ENCODE measurements at regions not wholly inside any gene's neighbourhood (a gene's known extent, or its start where the extent isn't known, plus 50 kb on each side); places are given as distances from the start of the nearest gene placed in this dataset.

- no peak overlapping the region for H3K4me3 ChIP-seq (ENCODE audit: low read depth, low read length)
- TF ChIP-seq CTCF (IDR thresholded peaks at IDR 0.05; ENCODE audit: low read depth, low read length, missing control alignments), result no peak
- no peak for DNase-seq (ENCODE audit: low read depth)
Observed at GRCh38 chr18:25771796-25772195, 318.6 kb downstream of the SS18 start.

- DNase-seq (ENCODE audit: low read depth), result no peak
- no peak for TF ChIP-seq CTCF (IDR thresholded peaks at IDR 0.05; ENCODE audit: low read depth, low read length, missing control alignments)
- no peak overlapping the region for H3K4me3 ChIP-seq (ENCODE audit: low read depth, low read length)
Observed at GRCh38 chr18:25764777-25765176, 325.6 kb downstream of the SS18 start.

GRCh38 chr18:25759111-25759510 is 331.3 kb downstream of the SS18 start:
- no peak overlapping the region for H3K4me3 ChIP-seq (ENCODE audit: low read depth, low read length)
- TF ChIP-seq CTCF (IDR thresholded peaks at IDR 0.05; ENCODE audit: low read depth, low read length, missing control alignments), result no peak
- no peak for DNase-seq (ENCODE audit: low read depth)

- no peak overlapping the region for H3K4me3 ChIP-seq (ENCODE audit: low read depth, low read length)
- DNase-seq (ENCODE audit: low read depth), result no peak
- no peak for TF ChIP-seq CTCF (IDR thresholded peaks at IDR 0.05; ENCODE audit: low read depth, low read length, missing control alignments)
Observed at GRCh38 chr18:25743646-25744151, 346.7 kb downstream of the SS18 start.

- DNase-seq (ENCODE audit: low read depth), result no peak
Observed at GRCh38 chr18:25739376-25739775, 351.0 kb downstream of the SS18 start.

GRCh38 chr18:25737710-25738311 is 352.6 kb downstream of the SS18 start:
- no peak for DNase-seq (ENCODE audit: low read depth)
- no peak overlapping the region for H3K4me3 ChIP-seq (ENCODE audit: low read depth, low read length)

More at GRCh38 chr18:25739376-25739775, 351.0 kb downstream of the SS18 start:
- TF ChIP-seq CTCF (IDR thresholded peaks at IDR 0.05; ENCODE audit: low read depth, low read length, missing control alignments), result no peak
- H3K4me3 ChIP-seq (ENCODE audit: low read depth, low read length), result no peak overlapping the region

More at GRCh38 chr18:25737710-25738311, 352.6 kb downstream of the SS18 start:
- no peak for TF ChIP-seq CTCF (IDR thresholded peaks at IDR 0.05; ENCODE audit: low read depth, low read length, missing control alignments)

Measured in GM12864 (cell line).